Hematopoietic multipotent progenitor cell treated with erythropoietin and hydrocortisone succinate and interleukin-3 and kit ligand, for 15 days (in vitro differentiated cells): ENCODE measurements at regions not wholly inside any gene's neighbourhood (a gene's known extent, or its start where the extent isn't known, plus 50 kb on each side); places are given as distances from the start of the nearest gene placed in this dataset.
"Not testable (repeated sequence)": the region's sequence is repeated elsewhere in the genome, so short reads cannot be mapped to it uniquely, and the experiment has no call there.

Source experiments
- DNase-seq: peaks from one replicate; pipeline ENCODE4 v3.0.0-alpha.2; 2015; ENCODE audit warnings: low spot score

GRCh38 chr3:84260596-84260995 lies 698.2 kb upstream of the CADM2 start:
- no peak for DNase-seq

- no peak for DNase-seq
Measured at GRCh38 chr3:84265768-84266167, 693.0 kb upstream of the CADM2 start.

- DNase-seq: no peak
Measured at GRCh38 chr3:84275532-84275931, 683.3 kb upstream of the CADM2 start.

GRCh38 chr3:84277562-84278224 lies 681.1 kb upstream of the CADM2 start:
- no peak for DNase-seq

GRCh38 chr3:84292128-84292527 lies 666.7 kb upstream of the CADM2 start:
- DNase-seq: no peak

- no peak for DNase-seq
Measured at GRCh38 chr3:84299329-84299728, 659.5 kb upstream of the CADM2 start.

- no peak for DNase-seq
Measured at GRCh38 chr3:84304214-84304613, 654.6 kb upstream of the CADM2 start.

- no peak for DNase-seq
Measured at GRCh38 chr3:84307339-84307738, 651.5 kb upstream of the CADM2 start.

- no peak for DNase-seq
Measured at GRCh38 chr3:84308379-84308778, 650.4 kb upstream of the CADM2 start.

GRCh38 chr3:84318273-84318809 lies 640.4 kb upstream of the CADM2 start:
- DNase-seq: no peak

- DNase-seq: not testable (repeated sequence)
Measured at GRCh38 chr3:84365563-84366278, 593.1 kb upstream of the CADM2 start.
